ENCODE measurements at regions not wholly inside any gene's neighbourhood (a gene's known extent, or its start where the extent isn't known, plus 50 kb on each side); places are given as distances from the start of the nearest gene placed in this dataset.

DNA sequence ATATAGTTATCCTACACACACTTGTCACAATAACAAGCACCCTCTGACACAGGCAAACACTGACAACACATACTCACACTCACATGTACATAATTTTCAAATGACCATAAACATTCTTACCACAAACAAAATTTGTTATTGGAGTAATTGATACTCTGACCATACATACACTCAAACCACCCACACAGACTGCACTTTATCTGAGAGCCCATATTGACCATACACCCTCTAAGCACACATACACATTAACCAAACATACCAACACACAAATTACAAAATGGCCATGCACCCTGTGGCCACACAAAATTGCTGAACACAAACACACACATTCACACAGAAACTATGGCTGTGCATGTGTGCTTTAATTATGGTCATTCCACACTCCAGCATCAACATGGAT, 79.1 kb upstream of the FAM120A start:
- ChIA-PET CTCF (no interaction called here), POLR2A (no interaction called here)
- Mint-ChIP-seq H3K36me3 (ENCODE audit: low read depth) (no peaks in the 10 kb centered on the region), H3K9me3 (peaks cover 3% of the 10 kb centered on the region), H3K27ac (no peak overlapping the region), H3K4me1 (no peaks in the 10 kb centered on the region), H3K27me3 (peaks cover 27% of the 10 kb centered on the region), H3K4me3 (no peak overlapping the region)
- no peak for DNase-seq

DNA sequence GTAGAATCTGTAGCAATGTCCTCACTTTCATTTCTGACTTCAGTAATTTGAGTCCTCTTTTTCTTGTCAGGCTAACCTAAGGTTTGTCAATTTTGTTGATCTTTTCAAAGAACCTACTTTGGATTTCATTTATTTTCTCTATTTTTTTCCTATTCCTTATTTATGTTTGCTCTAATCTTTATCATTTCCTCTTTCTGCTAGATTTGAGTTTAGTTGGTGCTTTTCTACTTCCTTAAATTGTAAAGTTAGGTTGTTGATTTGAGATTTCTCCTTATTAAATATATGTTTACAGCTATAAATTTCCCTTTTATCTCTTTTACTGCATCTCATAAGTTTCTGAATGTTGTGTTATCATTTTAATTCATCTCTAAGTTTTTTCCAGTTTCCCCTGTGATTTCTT, 75.1 kb upstream of the FAM120A start:
- Mint-ChIP-seq H3K9me3 (no peaks in the 10 kb centered on the region), H3K4me3 (no peak overlapping the region), H3K4me1 (no peaks in the 10 kb centered on the region), H3K27me3 (peaks cover 19% of the 10 kb centered on the region), H3K36me3 (ENCODE audit: low read depth) (no peaks in the 10 kb centered on the region), H3K27ac (no peak overlapping the region)
- DNase-seq: no peak
- CTCF ChIA-PET: no interaction called here
- POLR2A ChIA-PET: no interaction called here

DNA sequence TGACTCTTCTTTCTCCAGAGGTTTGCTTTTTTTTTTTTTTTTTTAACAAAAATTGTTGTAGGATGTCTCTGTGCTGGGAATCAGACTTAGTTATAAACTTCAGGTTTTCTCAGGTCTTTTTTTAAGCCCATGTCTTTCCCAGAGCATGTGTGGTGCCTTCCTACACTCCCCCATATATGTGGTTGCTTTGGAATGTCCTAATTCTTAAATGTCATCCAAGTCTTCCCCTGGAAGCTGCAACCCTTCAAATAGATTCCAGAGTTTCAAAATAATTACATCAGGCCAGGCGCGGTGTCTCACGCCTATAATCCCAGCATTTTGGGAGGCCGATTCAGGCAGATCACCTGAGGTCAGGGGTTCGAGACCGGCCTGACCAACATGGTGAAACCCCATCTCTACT, 73.2 kb upstream of the FAM120A start:
- CTCF ChIA-PET: interaction anchor here (0.7 kb wide), 1 partner anchor 346 kb away, joined by 3 read pairs; no protein-coding TSS in a partner anchor
- no peak for DNase-seq
- Mint-ChIP-seq H3K9me3 (no peaks in the 10 kb centered on the region), H3K27ac (no peak overlapping the region), H3K4me1 (no peaks in the 10 kb centered on the region), H3K27me3 (peaks cover 21% of the 10 kb centered on the region), H3K4me3 (no peak overlapping the region), H3K36me3 (ENCODE audit: low read depth) (no peaks in the 10 kb centered on the region)
- POLR2A ChIA-PET: no interaction called here

DNA sequence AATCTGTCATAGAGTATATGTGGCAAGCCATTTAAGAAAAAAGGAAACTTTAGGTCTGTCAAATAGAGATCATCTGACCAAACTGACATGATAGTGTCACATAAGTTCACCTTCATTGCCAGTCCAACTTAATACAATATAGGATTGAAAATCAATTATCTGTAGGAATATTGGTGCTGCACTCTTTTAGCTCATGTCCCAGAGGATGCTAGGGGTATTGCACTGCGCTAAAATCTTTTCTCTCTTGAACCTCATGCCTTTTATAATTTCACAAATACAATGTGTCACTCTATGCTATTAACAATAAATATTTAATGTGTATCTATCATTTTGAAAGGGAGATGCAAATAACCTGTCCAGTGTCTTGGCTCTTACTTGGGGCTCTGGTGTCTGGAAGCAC, 72.4 kb upstream of the FAM120A start:
- Mint-ChIP-seq H3K27ac (no peak overlapping the region), H3K27me3 (peaks cover 17% of the 10 kb centered on the region), H3K4me1 (no peaks in the 10 kb centered on the region), H3K4me3 (no peak overlapping the region), H3K9me3 (no peaks in the 10 kb centered on the region), H3K36me3 (ENCODE audit: low read depth) (no peaks in the 10 kb centered on the region)
- no peak for DNase-seq
- ChIA-PET CTCF (no interaction called here), POLR2A (no interaction called here)

DNA sequence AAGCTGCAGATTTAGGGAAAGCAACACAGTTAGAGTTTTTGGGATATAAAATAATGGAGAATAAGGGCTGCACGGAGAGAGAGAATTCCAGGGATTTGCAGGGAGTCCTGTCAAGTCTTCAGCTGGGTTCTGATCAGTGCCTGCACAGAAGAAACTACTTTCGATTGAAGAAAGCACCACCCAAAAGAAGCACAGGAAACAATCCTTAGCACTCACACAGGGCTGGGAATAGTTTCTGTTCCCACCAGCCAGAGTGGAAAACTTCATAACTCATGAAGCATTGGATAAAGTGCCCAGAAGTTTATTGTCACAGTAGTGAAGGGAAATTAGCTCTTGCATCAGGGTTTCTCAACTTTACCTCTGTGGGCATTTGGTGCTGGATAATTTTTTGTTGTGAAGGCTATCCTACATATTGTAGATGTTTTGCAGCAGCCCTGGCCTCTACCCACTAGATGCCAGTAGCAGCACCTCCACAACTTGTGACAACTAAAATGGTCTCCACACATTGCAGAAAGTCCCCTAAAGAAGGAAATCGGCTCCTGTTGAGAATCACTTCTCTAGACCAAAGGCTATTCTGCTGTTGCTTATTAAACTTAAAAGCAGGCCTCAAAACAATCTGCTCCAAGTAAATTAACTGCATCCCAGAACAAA, 71.0 kb upstream of the FAM120A start:
- Mint-ChIP-seq H3K4me3 (no peak overlapping the region), H3K27ac (no peak overlapping the region), H3K9me3 (no peaks in the 10 kb centered on the region), H3K27me3 (peaks cover 19% of the 10 kb centered on the region), H3K36me3 (ENCODE audit: low read depth) (no peaks in the 10 kb centered on the region), H3K4me1 (no peaks in the 10 kb centered on the region)
- POLR2A ChIA-PET: no interaction called here
- no peak for DNase-seq
- CTCF ChIA-PET: no interaction called here

DNA sequence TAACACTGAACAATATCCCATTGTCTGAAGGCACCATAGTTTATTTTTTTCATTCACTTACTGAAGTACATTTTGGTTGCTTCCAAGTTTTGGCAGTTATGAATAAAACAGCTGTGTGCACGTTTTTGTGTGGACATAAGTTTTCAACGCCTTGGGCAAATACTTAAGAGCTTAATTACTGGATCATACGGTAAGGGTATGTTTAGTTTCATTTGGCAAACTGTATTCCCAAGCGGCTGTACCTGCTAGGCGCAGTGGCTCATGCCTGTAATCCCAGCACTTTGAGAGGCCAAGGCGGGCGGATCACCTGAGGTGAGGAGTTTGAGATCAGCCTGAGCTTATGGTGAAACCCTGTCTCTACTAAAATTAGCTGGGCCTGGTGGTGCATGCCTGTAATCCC, 63.7 kb upstream of the FAM120A start:
- Mint-ChIP-seq H3K9me3 (no peaks in the 10 kb centered on the region), H3K36me3 (ENCODE audit: low read depth) (no peaks in the 10 kb centered on the region), H3K27me3 (peaks cover 9% of the 10 kb centered on the region), H3K4me3 (no peak overlapping the region), H3K27ac (no peak overlapping the region), H3K4me1 (no peaks in the 10 kb centered on the region)
- ChIA-PET POLR2A (no interaction called here), CTCF (no interaction called here)
- no peak for DNase-seq

DNA sequence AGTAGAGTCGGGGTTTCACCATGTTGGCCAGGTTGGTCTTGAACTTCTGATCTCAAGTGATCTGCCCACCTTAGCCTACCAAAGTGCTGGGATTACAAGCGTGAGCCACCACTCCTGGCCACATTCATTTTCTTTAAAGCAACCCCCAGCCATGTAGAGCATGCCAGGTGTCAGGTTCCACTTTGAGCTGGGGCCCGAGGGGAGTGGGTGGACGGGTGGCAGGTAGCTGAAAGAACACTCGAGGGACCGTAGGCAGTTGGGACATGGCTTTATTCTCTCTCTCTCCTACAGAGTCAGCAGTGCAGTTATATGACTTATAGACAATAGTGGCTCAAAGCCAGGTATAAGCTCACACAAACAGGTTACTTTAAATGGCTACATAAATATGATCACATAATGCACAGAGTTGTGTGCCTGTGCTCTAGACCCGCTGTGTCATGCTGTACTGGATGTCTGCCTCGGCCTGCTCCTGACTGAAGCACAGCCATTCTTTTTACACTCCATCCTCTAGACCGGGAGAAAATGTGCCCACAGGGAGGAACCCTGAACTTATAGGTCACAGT, 60.5 kb upstream of the FAM120A start:
- no peaks in the 10 kb centered on the region for H3K4me1 Mint-ChIP-seq
- H3K4me3 Mint-ChIP-seq: no peak overlapping the region
- no peak for DNase-seq
- H3K36me3 Mint-ChIP-seq (ENCODE audit: low read depth): no peaks in the 10 kb centered on the region
- H3K9me3 Mint-ChIP-seq: no peaks in the 10 kb centered on the region
- POLR2A ChIA-PET: no interaction called here
- no peaks in the 10 kb centered on the region for H3K27me3 Mint-ChIP-seq
- no peak overlapping the region for H3K27ac Mint-ChIP-seq
- CTCF ChIA-PET: no interaction called here

DNA sequence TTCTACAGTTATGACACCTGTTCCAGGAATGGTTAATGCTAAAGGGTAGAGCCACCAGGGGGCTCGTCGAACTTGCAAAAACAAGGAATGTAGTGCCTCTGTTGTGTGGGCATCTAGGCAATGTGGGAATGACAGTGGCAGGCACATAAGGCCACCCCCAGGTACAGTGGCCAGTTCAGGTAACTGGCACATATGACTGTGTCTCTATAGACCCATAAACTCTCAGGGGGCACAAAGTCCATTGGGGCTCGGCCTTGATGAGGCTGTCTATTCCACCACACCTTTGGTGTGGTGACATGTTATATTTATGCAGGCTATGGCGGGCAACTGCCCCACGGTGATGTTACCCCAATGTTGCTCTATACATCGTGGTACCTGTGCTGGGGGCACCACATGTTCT, 59.6 kb upstream of the FAM120A start:
- H3K36me3 Mint-ChIP-seq (ENCODE audit: low read depth): no peaks in the 10 kb centered on the region
- CTCF ChIA-PET: no interaction called here

DNA sequence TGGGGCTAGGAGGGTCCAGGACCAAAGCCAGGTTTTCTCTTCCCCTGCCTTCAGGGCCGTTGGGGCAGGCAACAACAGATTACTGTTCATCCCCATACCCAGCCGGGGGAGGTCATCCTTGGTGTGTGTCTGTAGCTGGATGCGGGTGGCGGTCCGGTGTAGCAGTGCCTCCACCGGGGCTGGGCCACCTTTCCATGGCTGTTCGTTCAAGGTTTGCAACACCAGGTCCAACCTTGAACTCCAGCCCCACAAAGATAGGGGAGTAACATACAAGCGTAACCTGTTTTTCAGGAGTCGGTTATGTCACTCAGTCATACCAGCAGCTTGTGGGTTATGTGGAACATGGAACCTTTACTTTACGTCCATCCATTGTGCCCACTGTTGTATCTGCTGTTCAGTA, 58.5 kb upstream of the FAM120A start:
- Mint-ChIP-seq H3K4me1 (no peaks in the 10 kb centered on the region), H3K27me3 (peaks cover 2% of the 10 kb centered on the region), H3K27ac (no peak overlapping the region), H3K36me3 (ENCODE audit: low read depth) (no peaks in the 10 kb centered on the region), H3K4me3 (no peak overlapping the region), H3K9me3 (no peaks in the 10 kb centered on the region)
- no peak for DNase-seq
- ChIA-PET CTCF (no interaction called here), POLR2A (no interaction called here)

More for the DNA sequence above, 59.6 kb upstream of the FAM120A start:
- no peak overlapping the region for H3K4me3 Mint-ChIP-seq
- H3K4me1 Mint-ChIP-seq: no peaks in the 10 kb centered on the region
- H3K9me3 Mint-ChIP-seq: no peaks in the 10 kb centered on the region
- no peak for DNase-seq
- POLR2A ChIA-PET: no interaction called here
- H3K27me3 Mint-ChIP-seq: peaks cover 2% of the 10 kb centered on the region
- H3K27ac Mint-ChIP-seq: no peak overlapping the region
